ENCODE measurements at regions not wholly inside any gene's neighbourhood (a gene's known extent, or its start where the extent isn't known, plus 50 kb on each side); places are given as distances from the start of the nearest gene placed in this dataset.
A peak's percentile ranks its signal among the peaks of the same experiment; 100 is the strongest.
"Not testable (repeated sequence)": the region's sequence is repeated elsewhere in the genome, so short reads cannot be mapped to it uniquely, and the experiment has no call there.

GRCh38 chr15:96629511-96629910, 299.0 kb downstream of the NR2F2 start:
- no peak for DNase-seq (ENCODE audit: low read depth)
- no peak for TF ChIP-seq CTCF (conservative IDR thresholded peaks at IDR 0.05; ENCODE audit: low read depth, low read length)

GRCh38 chr15:96638793-96639192, 308.3 kb downstream of the NR2F2 start:
- no peak for DNase-seq (ENCODE audit: low read depth)
- no peak for TF ChIP-seq CTCF (conservative IDR thresholded peaks at IDR 0.05; ENCODE audit: low read depth, low read length)
- no peak overlapping the region for H3K4me3 ChIP-seq (ENCODE audit: low read depth, low read length)

More at GRCh38 chr15:96629511-96629910, 299.0 kb downstream of the NR2F2 start:
- no peak overlapping the region for H3K4me3 ChIP-seq (ENCODE audit: low read depth, low read length)

- DNase-seq (ENCODE audit: low read depth), result no peak
- TF ChIP-seq CTCF (conservative IDR thresholded peaks at IDR 0.05; ENCODE audit: low read depth, low read length), result no peak
- no peak overlapping the region for H3K4me3 ChIP-seq (ENCODE audit: low read depth, low read length)
Measured at GRCh38 chr15:96645796-96646195, 315.3 kb downstream of the NR2F2 start.

- TF ChIP-seq CTCF (conservative IDR thresholded peaks at IDR 0.05; ENCODE audit: low read depth, low read length), result no peak
- no peak overlapping the region for H3K4me3 ChIP-seq (ENCODE audit: low read depth, low read length)
- no peak for DNase-seq (ENCODE audit: low read depth)
Measured at GRCh38 chr15:96648866-96649265, 318.4 kb downstream of the NR2F2 start.

- no peak for TF ChIP-seq CTCF (conservative IDR thresholded peaks at IDR 0.05; ENCODE audit: low read depth, low read length)
- no peak overlapping the region for H3K4me3 ChIP-seq (ENCODE audit: low read depth, low read length)
- DNase-seq (ENCODE audit: low read depth), result peak; percentile 2
Measured at GRCh38 chr15:96657096-96657495, 326.6 kb downstream of the NR2F2 start.

- not testable (repeated sequence) for H3K4me3 ChIP-seq (ENCODE audit: low read depth, low read length); DNase-seq (ENCODE audit: low read depth)
Measured at GRCh38 chr15:96666979-96667378, 336.5 kb downstream of the NR2F2 start.

GRCh38 chr15:96670389-96670788, 339.9 kb downstream of the NR2F2 start:
- no peak for DNase-seq (ENCODE audit: low read depth)
- no peak for TF ChIP-seq CTCF (conservative IDR thresholded peaks at IDR 0.05; ENCODE audit: low read depth, low read length)
- no peak overlapping the region for H3K4me3 ChIP-seq (ENCODE audit: low read depth, low read length)

GRCh38 chr15:96672629-96673028, 342.1 kb downstream of the NR2F2 start:
- H3K4me3 ChIP-seq (ENCODE audit: low read depth, low read length), result no peak overlapping the region
- TF ChIP-seq CTCF (conservative IDR thresholded peaks at IDR 0.05; ENCODE audit: low read depth, low read length), result no peak
- DNase-seq (ENCODE audit: low read depth), result no peak
